Gastrocnemius medialis (tissue), 4 donors: ENCODE measurements at regions not wholly inside any gene's neighbourhood (a gene's known extent, or its start where the extent isn't known, plus 50 kb on each side); places are given as distances from the start of the nearest gene placed in this dataset.

Experiments
- POLR2A ChIP-seq, 2 donors: fragments of 450-650 bp; IDR thresholded peaks; one replicate each; pipeline ENCODE4 v1.6.1; 2017; ENCODE audit warnings: antibody characterized with exemption in 2 of 2, mild to moderate bottlenecking in 2 of 2, moderate library complexity in 2 of 2
- TF ChIP-seq, protein P1 (sequence below), 5 experiments: fragments of 450-650 bp in 3 of 5; fragments of 200-600 bp in 2 of 5; sonication (generic) in 2 of 5; IDR thresholded peaks in 4 of 5; conservative IDR thresholded peaks in 1 of 5; 1 replicate in 4 of 5; 2 replicates in 1 of 5; pipeline ENCODE4 v1.5.1; 2016 to 2019; ENCODE audit warnings: antibody characterized with exemption in 5 of 5, mild to moderate bottlenecking in 3 of 5, moderate library complexity in 3 of 5

GRCh38 chr17:77849239-77849638, 109.3 kb upstream of the TNRC6C start:
- TF ChIP-seq, protein P1, sequence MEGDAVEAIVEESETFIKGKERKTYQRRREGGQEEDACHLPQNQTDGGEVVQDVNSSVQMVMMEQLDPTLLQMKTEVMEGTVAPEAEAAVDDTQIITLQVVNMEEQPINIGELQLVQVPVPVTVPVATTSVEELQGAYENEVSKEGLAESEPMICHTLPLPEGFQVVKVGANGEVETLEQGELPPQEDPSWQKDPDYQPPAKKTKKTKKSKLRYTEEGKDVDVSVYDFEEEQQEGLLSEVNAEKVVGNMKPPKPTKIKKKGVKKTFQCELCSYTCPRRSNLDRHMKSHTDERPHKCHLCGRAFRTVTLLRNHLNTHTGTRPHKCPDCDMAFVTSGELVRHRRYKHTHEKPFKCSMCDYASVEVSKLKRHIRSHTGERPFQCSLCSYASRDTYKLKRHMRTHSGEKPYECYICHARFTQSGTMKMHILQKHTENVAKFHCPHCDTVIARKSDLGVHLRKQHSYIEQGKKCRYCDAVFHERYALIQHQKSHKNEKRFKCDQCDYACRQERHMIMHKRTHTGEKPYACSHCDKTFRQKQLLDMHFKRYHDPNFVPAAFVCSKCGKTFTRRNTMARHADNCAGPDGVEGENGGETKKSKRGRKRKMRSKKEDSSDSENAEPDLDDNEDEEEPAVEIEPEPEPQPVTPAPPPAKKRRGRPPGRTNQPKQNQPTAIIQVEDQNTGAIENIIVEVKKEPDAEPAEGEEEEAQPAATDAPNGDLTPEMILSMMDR (IDR thresholded peaks at IDR 0.05 in 4 of 5, conservative IDR thresholded peaks at IDR 0.05 in 1 of 5) = no peak
- TF ChIP-seq POLR2A (IDR thresholded peaks at IDR 0.05) = no peak
